PC-9 (cell line): ENCODE measurements at regions not wholly inside any gene's neighbourhood (a gene's known extent, or its start where the extent isn't known, plus 50 kb on each side); places are given as distances from the start of the nearest gene placed in this dataset.

Experiments
- BruUV-seq: library from RNA; stranded (reverse); fragments of 400-500 nt; replicated peaks from 2 replicates; lab custom pipeline; 2021; lab: Mats Ljungman, UMichigan
- CTCF ChIA-PET: fragments of 300-600 bp; sonication (Branson Sonifier 250); formaldehyde crosslinking; loops from one replicate; lab custom pipeline; 2022; ENCODE audit warnings: antibody characterized with exemption; lab: Charles Lee
- POLR2A ChIA-PET: fragments of 300-600 bp; sonication (Branson Sonifier 250); formaldehyde crosslinking; loops from one replicate; lab custom pipeline; 2022; ENCODE audit warnings: antibody characterized with exemption; ENCODE audit not compliant: unreplicated experiment; lab: Charles Lee
- DNase-seq, 2 experiments: peaks; one replicate each; pipeline versions ENCODE4 v3.0.0 to v3.0.0-alpha.2; 2015 to 2022; ENCODE audit warnings: mixed read lengths in 1 of 2
- H2AFZ ChIP-seq: fragments of 200-600 bp; sonication (generic); 2 replicates; pipeline ENCODE4 v1.8.1; 2017; ENCODE audit warnings: antibody characterized with exemption
- H3F3A ChIP-seq: fragments of 200-600 bp; sonication (generic); 2 replicates; pipeline ENCODE4 v1.8.1; 2017; ENCODE audit warnings: antibody characterized with exemption, mild to moderate bottlenecking, low read depth; ENCODE audit not compliant: insufficient read depth
- H3K27ac ChIP-seq: fragments of 200-600 bp; sonication (generic); 2 replicates; pipeline ENCODE4 v1.6.1; 2016; ENCODE audit warnings: mixed run types
- H3K27me3 ChIP-seq: fragments of 200-600 bp; sonication (generic); 2 replicates; pipeline ENCODE4 v1.6.1; 2016; ENCODE audit warnings: low read depth, mixed run types; ENCODE audit not compliant: insufficient read depth
- H3K36me3 ChIP-seq: fragments of 200-600 bp; sonication (generic); 2 replicates; pipeline ENCODE4 v1.6.1; 2016; ENCODE audit warnings: low read depth, mixed run types
- H3K4me1 ChIP-seq: fragments of 200-600 bp; sonication (generic); replicated peaks from 2 replicates; pipeline ENCODE4 v1.6.1; 2016; ENCODE audit warnings: mixed run types; ENCODE audit not compliant: insufficient read depth
- H3K4me2 ChIP-seq: fragments of 200-600 bp; sonication (generic); 2 replicates; pipeline ENCODE4 v1.6.1; 2017; ENCODE audit warnings: mixed run types
- H3K4me3 ChIP-seq: fragments of 200-600 bp; sonication (generic); 2 replicates; pipeline ENCODE4 v1.6.1; 2016; ENCODE audit warnings: mixed run types
- H3K79me2 ChIP-seq: fragments of 200-600 bp; sonication (generic); 2 replicates; pipeline ENCODE4 v1.6.1; 2017; ENCODE audit warnings: low read depth, mixed run types
- H3K9me2 ChIP-seq: fragments of 200-600 bp; sonication (generic); 2 replicates; pipeline ENCODE4 v1.8.1; 2017; ENCODE audit warnings: mild to moderate bottlenecking; ENCODE audit not compliant: insufficient read depth
- H3K9me3 ChIP-seq: fragments of 200-600 bp; sonication (generic); 2 replicates; pipeline ENCODE4 v1.8.1; 2016; ENCODE audit warnings: low read depth; ENCODE audit not compliant: insufficient read depth
- H4K20me1 ChIP-seq: fragments of 200-600 bp; sonication (generic); 2 replicates; pipeline ENCODE4 v1.8.1; 2017; ENCODE audit not compliant: insufficient read depth
- EZH2 ChIP-seq: fragments of 200-600 bp; sonication (generic); IDR thresholded peaks from 2 replicates; pipeline ENCODE4 v1.8.0; 2017; ENCODE audit warnings: antibody characterized with exemption, low read depth
- intact Hi-C: fragments of 100-400 bp; cut with micrococcal nuclease; formaldehyde crosslinking; loops from one replicate; pipeline ENCODE4 v1.10.0; 2022; ENCODE audit not compliant: unreplicated experiment
- TF ChIP-seq, protein P1 (sequence below): fragments of 200-600 bp; sonication (generic); conservative IDR thresholded peaks from 2 replicates; pipeline ENCODE4 v1.6.1; 2017; ENCODE audit warnings: mixed run types, antibody characterized with exemption, mild to moderate bottlenecking, moderate library complexity

DNA sequence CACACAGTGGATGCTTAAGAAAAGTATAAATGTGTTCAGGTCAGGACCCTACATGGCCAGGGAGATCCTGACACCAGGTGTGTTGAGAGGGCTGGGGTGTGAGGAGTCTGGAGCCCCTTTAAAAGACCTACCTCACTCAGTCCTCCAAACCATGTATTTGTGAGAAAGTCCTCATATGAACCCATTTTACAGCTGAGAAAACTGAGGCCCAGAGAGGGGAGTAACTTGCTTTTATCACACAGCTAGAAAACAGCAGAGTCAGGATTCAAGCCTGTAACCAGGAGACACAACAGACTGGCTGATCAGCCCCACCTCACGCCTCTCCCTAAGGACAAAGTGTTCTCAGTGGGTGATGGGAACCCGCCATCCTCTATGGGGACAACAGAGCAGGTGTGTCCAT lies 706.7 kb downstream of the PTPRU start:
- Histone ChIP-seq H3K79me2 (no peaks in the 10 kb centered on the region), H3K36me3 (no peaks in the 10 kb centered on the region), H3K9me3 (no peaks in the 10 kb centered on the region), H2AFZ (no peak overlapping the region), H3F3A (no peaks in the 10 kb centered on the region), H3K4me1 (no peaks in the 10 kb centered on the region), H3K9me2 (no peaks in the 10 kb centered on the region), H3K27ac (no peak overlapping the region), H3K4me3 (no peak overlapping the region), H3K4me2 (no peak overlapping the region), H4K20me1 (no peaks in the 10 kb centered on the region), H3K27me3 (0 out of 2 replicates have a peak, but pooled peaks cover 4% of the 10 kb centered on the region)
- no TSS peak for BruUV-seq
- no peak for DNase-seq
- TF ChIP-seq, protein P1, sequence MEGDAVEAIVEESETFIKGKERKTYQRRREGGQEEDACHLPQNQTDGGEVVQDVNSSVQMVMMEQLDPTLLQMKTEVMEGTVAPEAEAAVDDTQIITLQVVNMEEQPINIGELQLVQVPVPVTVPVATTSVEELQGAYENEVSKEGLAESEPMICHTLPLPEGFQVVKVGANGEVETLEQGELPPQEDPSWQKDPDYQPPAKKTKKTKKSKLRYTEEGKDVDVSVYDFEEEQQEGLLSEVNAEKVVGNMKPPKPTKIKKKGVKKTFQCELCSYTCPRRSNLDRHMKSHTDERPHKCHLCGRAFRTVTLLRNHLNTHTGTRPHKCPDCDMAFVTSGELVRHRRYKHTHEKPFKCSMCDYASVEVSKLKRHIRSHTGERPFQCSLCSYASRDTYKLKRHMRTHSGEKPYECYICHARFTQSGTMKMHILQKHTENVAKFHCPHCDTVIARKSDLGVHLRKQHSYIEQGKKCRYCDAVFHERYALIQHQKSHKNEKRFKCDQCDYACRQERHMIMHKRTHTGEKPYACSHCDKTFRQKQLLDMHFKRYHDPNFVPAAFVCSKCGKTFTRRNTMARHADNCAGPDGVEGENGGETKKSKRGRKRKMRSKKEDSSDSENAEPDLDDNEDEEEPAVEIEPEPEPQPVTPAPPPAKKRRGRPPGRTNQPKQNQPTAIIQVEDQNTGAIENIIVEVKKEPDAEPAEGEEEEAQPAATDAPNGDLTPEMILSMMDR = no peak
- TF ChIP-seq EZH2 = no peak
- ChIA-PET CTCF (no interaction called here), POLR2A (no interaction called here)
- intact Hi-C loops = no loop called here

DNA sequence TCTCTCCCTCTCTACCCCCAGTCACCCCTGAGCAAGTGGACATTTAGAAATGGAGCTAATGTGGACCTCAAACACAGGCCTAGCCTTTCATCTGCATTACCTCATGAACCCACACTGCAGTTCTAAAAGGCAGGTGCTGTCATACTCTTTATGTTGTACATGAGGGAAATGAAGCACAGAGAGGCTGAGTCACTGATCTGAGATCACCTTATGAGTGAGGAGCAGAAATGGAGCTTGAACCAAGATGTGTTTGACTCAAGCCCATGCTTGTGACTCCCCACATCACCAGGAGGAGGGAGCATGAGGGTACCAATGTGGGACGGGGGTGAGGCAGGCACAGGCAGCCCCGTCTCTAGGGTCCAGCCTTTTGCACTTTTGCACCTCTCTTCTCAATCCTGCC lies 702.8 kb downstream of the PTPRU start:
- H3K36me3 ChIP-seq = no peaks in the 10 kb centered on the region
- BruUV-seq = no TSS peak
- CTCF ChIA-PET = no interaction called here
- H3K4me3 ChIP-seq = no peak overlapping the region
- no peak overlapping the region for H3K27ac ChIP-seq
- H3K4me2 ChIP-seq = no peak overlapping the region
- DNase-seq = no peak
- intact Hi-C loops = no loop called here
- no peak overlapping the region for H2AFZ ChIP-seq
- H3K4me1 ChIP-seq = no peaks in the 10 kb centered on the region
- no peaks in the 10 kb centered on the region for H3K27me3 ChIP-seq
- H4K20me1 ChIP-seq = no peaks in the 10 kb centered on the region
- H3K9me2 ChIP-seq = no peaks in the 10 kb centered on the region
- H3K9me3 ChIP-seq = no peaks in the 10 kb centered on the region
- H3F3A ChIP-seq = no peaks in the 10 kb centered on the region
- TF ChIP-seq EZH2 = no peak
- TF ChIP-seq, protein P1 = no peak
- POLR2A ChIA-PET = no interaction called here
- H3K79me2 ChIP-seq = no peaks in the 10 kb centered on the region

DNA sequence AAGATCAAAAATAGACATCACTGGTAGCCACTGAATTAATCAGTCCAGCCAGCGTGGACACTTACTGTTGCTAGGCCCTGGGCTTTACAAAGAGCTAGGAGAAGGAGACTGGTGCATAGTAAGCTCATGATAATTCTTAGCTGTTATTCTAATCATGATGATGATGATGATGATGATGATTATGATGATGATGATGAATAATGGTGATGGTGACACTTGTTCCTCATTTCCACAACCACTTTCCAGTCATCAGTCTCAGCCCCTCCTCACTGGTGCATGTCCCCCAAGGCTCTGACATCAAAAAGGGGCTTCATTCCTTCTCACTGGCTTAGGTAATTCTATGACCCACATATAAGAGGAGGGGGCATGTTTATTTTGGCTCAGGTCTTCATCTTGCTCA lies 701.0 kb downstream of the PTPRU start:
- Histone ChIP-seq H3K79me2 (no peaks in the 10 kb centered on the region), H3K4me2 (no peak overlapping the region), H3K4me1 (no peaks in the 10 kb centered on the region), H3K9me3 (no peaks in the 10 kb centered on the region), H3K27ac (no peak overlapping the region), H2AFZ (no peak overlapping the region), H3K36me3 (no peaks in the 10 kb centered on the region), H3F3A (no peaks in the 10 kb centered on the region), H3K9me2 (no peaks in the 10 kb centered on the region), H4K20me1 (no peaks in the 10 kb centered on the region), H3K4me3 (no peak overlapping the region), H3K27me3 (no peaks in the 10 kb centered on the region)
- CTCF ChIA-PET = no interaction called here
- TF ChIP-seq, protein P1 = no peak
- no peak for TF ChIP-seq EZH2
- no TSS peak for BruUV-seq
- no peak for DNase-seq
- POLR2A ChIA-PET = no interaction called here
- intact Hi-C loops = no loop called here
